Stomach (tissue), 8 donors: ENCODE measurements at regions not wholly inside any gene's neighbourhood (a gene's known extent, or its start where the extent isn't known, plus 50 kb on each side); places are given as distances from the start of the nearest gene placed in this dataset.

Experiments
- DNase-seq, 2 donors: peaks; one replicate each; pipeline versions ENCODE4 v3.0.0 to v3.0.0-alpha.2; 2013 to 2019
- H3K27ac ChIP-seq, 5 donors: fragments of 200-600 bp in 4 of 5; sonication (generic) in 4 of 5; one replicate each; pipeline ENCODE4 v1.5.1; 2013 to 2019; ENCODE audit warnings: mild to moderate bottlenecking in 1 of 5, moderate library complexity in 1 of 5
- H3K27me3 ChIP-seq, 3 donors: fragments of 200-600 bp; sonication (generic); one replicate each; pipeline ENCODE4 v1.5.1; 2017 to 2019; ENCODE audit warnings: mixed run types in 1 of 3
- H3K36me3 ChIP-seq, 4 donors: fragments of 200-600 bp; sonication (generic); 1 replicate in 3 of 4; 2 replicates in 1 of 4; pipeline ENCODE4 v1.5.1; 2016 to 2019
- H3K4me1 ChIP-seq, 4 donors: fragments of 200-600 bp; sonication (generic); one replicate each; pipeline ENCODE4 v1.5.1; 2016 to 2019
- H3K4me3 ChIP-seq, 4 donors: fragments of 200-600 bp; sonication (generic) in 3 of 4; one replicate each; pipeline ENCODE4 v1.5.1; 2016 to 2019; ENCODE audit warnings: mild to moderate bottlenecking in 1 of 4
- H3K9me3 ChIP-seq, 4 donors: fragments of 200-600 bp; sonication (generic); one replicate each; pipeline ENCODE4 v1.5.1; 2016 to 2019
- CTCF ChIP-seq, 7 experiments: fragments of 450-650 bp in 4 of 7; fragments of 200-600 bp in 3 of 7; sonication (generic) in 3 of 7; IDR thresholded peaks; one replicate each; pipeline ENCODE4 v1.5.1; 2016 to 2019; ENCODE audit warnings: antibody characterized with exemption in 7 of 7, control low read depth in 2 of 7, mild to moderate bottlenecking in 1 of 7
- EP300 ChIP-seq: sonication (generic); formaldehyde crosslinking; IDR thresholded peaks from one replicate; pipeline ENCODE4 v1.6.1; 2017; ENCODE audit warnings: antibody characterized with exemption
- POLR2A ChIP-seq, 4 donors: fragments of 450-650 bp; IDR thresholded peaks; one replicate each; pipeline ENCODE4 v1.6.1; 2016; ENCODE audit warnings: antibody characterized with exemption in 4 of 4, control low read depth in 2 of 4, mild to moderate bottlenecking in 1 of 4, moderate library complexity in 1 of 4
- POLR2AphosphoS5 ChIP-seq, 3 donors: sonication (generic); formaldehyde crosslinking; IDR thresholded peaks; one replicate each; pipeline ENCODE4 v1.6.1; 2016; ENCODE audit warnings: antibody characterized with exemption in 3 of 3
- WGBS, 5 donors: extraction: QIAGEN DNeasy Blood & Tissue Kit in 3 of 5; methylation state at CpG; one replicate each; pipeline versions ENCODE4 v1.1.5 to v1.1.7; 2013 to 2018; 5-methylcytosine and 5-hydroxymethylcytosine counted together
- intact Hi-C: fragments of 100-400 bp; cut with DNase I; formaldehyde crosslinking; loops from one replicate; pipeline ENCODE4 v1.15.1; 2023; ENCODE audit warnings: low total_unique reads
- donor health status: healthy with polysubstance abuse.
- donor health status: Bipolar disorder and iron deficiency.
- donor health status: healthy.

GRCh38 chr11:71101606-71102005 lies 150.8 kb downstream of the SHANK2 start:
- intact Hi-C loops, result no loop called here
- Histone ChIP-seq H3K4me3 (no peak overlapping the region), H3K27ac (no peak overlapping the region), H3K27me3 (no peaks in the 10 kb centered on the region), H3K36me3 (peaks cover 0 to 12% (median 5%) of the 10 kb centered on the region in 4 donors), H3K4me1 (peaks cover 0 to 10% (median 2%) of the 10 kb centered on the region in 4 donors), H3K9me3 (no peaks in the 10 kb centered on the region)
- TF ChIP-seq CTCF (IDR thresholded peaks at IDR 0.05) (no peak), POLR2A (IDR thresholded peaks at IDR 0.05) (no peak), EP300 (no peak), POLR2AphosphoS5 (IDR thresholded peaks at IDR 0.05) (no peak)
- WGBS, 5 donors, result 85 to 88% (median 86%) methylated on average over 17 of the region's 17 CpGs
- DNase-seq, result no peak

GRCh38 chr11:71101046-71101445 lies 151.3 kb downstream of the SHANK2 start:
- H3K27me3 ChIP-seq, result peaks cover 0 to 2% (median 0%) of the 10 kb centered on the region in 3 donors
- no peak for DNase-seq

GRCh38 chr11:71098776-71099175 lies 153.6 kb downstream of the SHANK2 start:
- peaks cover 0 to 10% (median 2%) of the 10 kb centered on the region in 4 donors for H3K4me1 ChIP-seq
- 87 to 93% (median 90%) methylated on average over 9 to 11 of the region's 11 CpGs for WGBS, 5 donors

More at GRCh38 chr11:71101046-71101445, 151.3 kb downstream of the SHANK2 start:
- Histone ChIP-seq H3K27ac (no peak overlapping the region), H3K9me3 (no peaks in the 10 kb centered on the region), H3K36me3 (peaks cover 0 to 12% (median 5%) of the 10 kb centered on the region in 4 donors), H3K4me1 (peaks cover 0 to 10% (median 2%) of the 10 kb centered on the region in 4 donors), H3K4me3 (no peak overlapping the region)
- WGBS, 5 donors, result 89 to 94% (median 92%) methylated on average over 7 of the region's 7 CpGs
- intact Hi-C loops, result no loop called here
- TF ChIP-seq CTCF (IDR thresholded peaks at IDR 0.05) (no peak), POLR2AphosphoS5 (IDR thresholded peaks at IDR 0.05) (no peak), POLR2A (IDR thresholded peaks at IDR 0.05) (no peak), EP300 (no peak)

GRCh38 chr11:71097506-71098240 lies 154.7 kb downstream of the SHANK2 start:
- no peak overlapping the region for H3K27ac ChIP-seq
- 82 to 92% (median 89%) methylated on average over 11 to 12 of the region's 12 CpGs for WGBS, 5 donors
- no peak overlapping the region for H3K4me3 ChIP-seq
- TF ChIP-seq EP300, result no peak
- TF ChIP-seq POLR2A (IDR thresholded peaks at IDR 0.05), result no peak
- no peak for TF ChIP-seq POLR2AphosphoS5 (IDR thresholded peaks at IDR 0.05)
- no peak for TF ChIP-seq CTCF (IDR thresholded peaks at IDR 0.05)
- H3K27me3 ChIP-seq, result peaks cover 0 to 5% (median 0%) of the 10 kb centered on the region in 3 donors
- H3K9me3 ChIP-seq, result no peaks in the 10 kb centered on the region
- peaks cover 0 to 2% (median 0%) of the 10 kb centered on the region in 4 donors for H3K4me1 ChIP-seq
- intact Hi-C loops, result no loop called here
- no peak for DNase-seq
- peaks cover 3 to 24% (median 19%) of the 10 kb centered on the region in 4 donors for H3K36me3 ChIP-seq

More at GRCh38 chr11:71098776-71099175, 153.6 kb downstream of the SHANK2 start:
- Histone ChIP-seq H3K4me3 (no peak overlapping the region), H3K27me3 (peaks cover 0 to 5% (median 0%) of the 10 kb centered on the region in 3 donors), H3K27ac (no peak overlapping the region), H3K36me3 (peaks cover 0 to 19% (median 11%) of the 10 kb centered on the region in 4 donors), H3K9me3 (no peaks in the 10 kb centered on the region)
- intact Hi-C loops, result no loop called here
- no peak for DNase-seq
- TF ChIP-seq EP300 (no peak), POLR2A (IDR thresholded peaks at IDR 0.05) (no peak), POLR2AphosphoS5 (IDR thresholded peaks at IDR 0.05) (no peak), CTCF (IDR thresholded peaks at IDR 0.05) (no peak)
